ENCODE measurements at regions not wholly inside any gene's neighbourhood (a gene's known extent, or its start where the extent isn't known, plus 50 kb on each side); places are given as distances from the start of the nearest gene placed in this dataset.

GRCh38 chr5:71841107-71841506 is 122.0 kb downstream of the CARTPT start:
- TF ChIP-seq, protein P1, sequence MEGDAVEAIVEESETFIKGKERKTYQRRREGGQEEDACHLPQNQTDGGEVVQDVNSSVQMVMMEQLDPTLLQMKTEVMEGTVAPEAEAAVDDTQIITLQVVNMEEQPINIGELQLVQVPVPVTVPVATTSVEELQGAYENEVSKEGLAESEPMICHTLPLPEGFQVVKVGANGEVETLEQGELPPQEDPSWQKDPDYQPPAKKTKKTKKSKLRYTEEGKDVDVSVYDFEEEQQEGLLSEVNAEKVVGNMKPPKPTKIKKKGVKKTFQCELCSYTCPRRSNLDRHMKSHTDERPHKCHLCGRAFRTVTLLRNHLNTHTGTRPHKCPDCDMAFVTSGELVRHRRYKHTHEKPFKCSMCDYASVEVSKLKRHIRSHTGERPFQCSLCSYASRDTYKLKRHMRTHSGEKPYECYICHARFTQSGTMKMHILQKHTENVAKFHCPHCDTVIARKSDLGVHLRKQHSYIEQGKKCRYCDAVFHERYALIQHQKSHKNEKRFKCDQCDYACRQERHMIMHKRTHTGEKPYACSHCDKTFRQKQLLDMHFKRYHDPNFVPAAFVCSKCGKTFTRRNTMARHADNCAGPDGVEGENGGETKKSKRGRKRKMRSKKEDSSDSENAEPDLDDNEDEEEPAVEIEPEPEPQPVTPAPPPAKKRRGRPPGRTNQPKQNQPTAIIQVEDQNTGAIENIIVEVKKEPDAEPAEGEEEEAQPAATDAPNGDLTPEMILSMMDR (IDR thresholded peaks at IDR 0.05), result no peak
- no peak for TF ChIP-seq POLR2A (IDR thresholded peaks at IDR 0.05)

All from testis (tissue), 2 donors.